ENCODE measurements at regions not wholly inside any gene's neighbourhood (a gene's known extent, or its start where the extent isn't known, plus 50 kb on each side); places are given as distances from the start of the nearest gene placed in this dataset.

GRCh38 chr14:28240909-28241308, 525.7 kb upstream of the FOXG1 start:
- TF ChIP-seq CTCF (IDR thresholded peaks at IDR 0.05; ENCODE audit: low read depth, low read length) (no peak), POLR2A (IDR thresholded peaks at IDR 0.05; ENCODE audit: extremely low read depth, insufficient read length) (no peak), MYC (IDR thresholded peaks at IDR 0.05; ENCODE audit: low read depth, low read length) (no peak), MAX (IDR thresholded peaks at IDR 0.05; ENCODE audit: low read depth, low read length) (no peak)
